ENCODE measurements at regions not wholly inside any gene's neighbourhood (a gene's known extent, or its start where the extent isn't known, plus 50 kb on each side); places are given as distances from the start of the nearest gene placed in this dataset.

DNA sequence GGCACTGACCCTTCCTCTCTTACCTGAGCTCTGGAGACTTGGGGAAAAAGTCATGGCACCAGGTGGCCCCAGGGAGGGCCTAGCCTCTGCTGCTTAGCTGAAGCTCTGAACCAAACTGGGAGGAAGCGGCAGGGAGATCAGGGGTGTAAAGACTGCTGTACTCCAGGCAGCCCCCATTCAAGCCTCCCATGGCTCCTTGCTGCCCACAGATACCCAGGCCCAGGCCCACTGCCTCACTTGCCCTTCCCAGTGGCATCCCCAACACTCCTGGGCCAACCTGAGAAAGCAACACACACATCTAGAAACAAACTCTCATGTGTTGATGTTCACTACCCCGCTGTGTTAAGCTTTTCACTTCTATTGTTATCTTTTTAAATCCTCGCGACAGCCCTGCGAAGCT lies 151.6 kb downstream of the C5orf15 start:
- Histone ChIP-seq H3K4me1 (peaks cover 12 to 21% (median 18%) of the 10 kb centered on the region in 4 donors), H3K27me3 (no peaks in the 10 kb centered on the region), H3K27ac (no peak overlapping the region), H3K4me3 (no peak overlapping the region), H3K36me3 (no peaks in the 10 kb centered on the region), H3K9me3 (no peaks in the 10 kb centered on the region)
- ATAC-seq (ENCODE audit: low FRiP score in 2 of 2) (no peak), DNase-seq (no peak)
- TF ChIP-seq POLR2AphosphoS5 (IDR thresholded peaks at IDR 0.05) (no peak), POLR2A (IDR thresholded peaks at IDR 0.05) (no peak), EP300 (IDR thresholded peaks at IDR 0.05) (no peak)
- TF ChIP-seq, protein P1, sequence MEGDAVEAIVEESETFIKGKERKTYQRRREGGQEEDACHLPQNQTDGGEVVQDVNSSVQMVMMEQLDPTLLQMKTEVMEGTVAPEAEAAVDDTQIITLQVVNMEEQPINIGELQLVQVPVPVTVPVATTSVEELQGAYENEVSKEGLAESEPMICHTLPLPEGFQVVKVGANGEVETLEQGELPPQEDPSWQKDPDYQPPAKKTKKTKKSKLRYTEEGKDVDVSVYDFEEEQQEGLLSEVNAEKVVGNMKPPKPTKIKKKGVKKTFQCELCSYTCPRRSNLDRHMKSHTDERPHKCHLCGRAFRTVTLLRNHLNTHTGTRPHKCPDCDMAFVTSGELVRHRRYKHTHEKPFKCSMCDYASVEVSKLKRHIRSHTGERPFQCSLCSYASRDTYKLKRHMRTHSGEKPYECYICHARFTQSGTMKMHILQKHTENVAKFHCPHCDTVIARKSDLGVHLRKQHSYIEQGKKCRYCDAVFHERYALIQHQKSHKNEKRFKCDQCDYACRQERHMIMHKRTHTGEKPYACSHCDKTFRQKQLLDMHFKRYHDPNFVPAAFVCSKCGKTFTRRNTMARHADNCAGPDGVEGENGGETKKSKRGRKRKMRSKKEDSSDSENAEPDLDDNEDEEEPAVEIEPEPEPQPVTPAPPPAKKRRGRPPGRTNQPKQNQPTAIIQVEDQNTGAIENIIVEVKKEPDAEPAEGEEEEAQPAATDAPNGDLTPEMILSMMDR (IDR thresholded peaks at IDR 0.05): no peak
- 92 to 99% methylated on average over 5 of the region's 5 CpGs for WGBS, 2 donors

DNA sequence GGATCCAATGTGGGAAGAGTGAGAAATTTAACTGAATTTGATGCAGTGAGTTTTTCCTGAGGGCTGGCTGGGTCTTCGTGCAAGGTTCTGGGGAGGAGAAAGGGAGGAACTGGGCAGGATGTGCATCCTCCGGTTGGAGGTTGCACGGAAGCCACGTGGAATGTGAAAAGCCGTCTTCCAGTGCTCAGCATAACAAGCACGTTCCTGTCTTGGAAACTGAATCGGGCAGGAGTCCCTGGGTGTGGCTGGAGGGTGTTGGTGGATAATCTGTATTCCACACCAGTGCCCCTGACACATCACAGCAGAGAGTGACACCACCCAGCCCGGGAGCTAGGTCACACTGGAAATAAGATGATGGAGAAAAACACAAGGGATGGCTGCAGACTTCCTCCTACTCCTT lies 154.3 kb downstream of the C5orf15 start:
- WGBS, 2 donors: 31 to 43% methylated on average over 8 of the region's 8 CpGs
- Histone ChIP-seq H3K27ac (no peak overlapping the region), H3K9me3 (no peaks in the 10 kb centered on the region), H3K36me3 (no peaks in the 10 kb centered on the region), H3K4me1 (no peaks in the 10 kb centered on the region), H3K27me3 (no peaks in the 10 kb centered on the region), H3K4me3 (no peak overlapping the region)
- DNase-seq (no peak), ATAC-seq (ENCODE audit: low FRiP score in 2 of 2) (no peak)
- no peak for TF ChIP-seq POLR2AphosphoS5 (IDR thresholded peaks at IDR 0.05)

DNA sequence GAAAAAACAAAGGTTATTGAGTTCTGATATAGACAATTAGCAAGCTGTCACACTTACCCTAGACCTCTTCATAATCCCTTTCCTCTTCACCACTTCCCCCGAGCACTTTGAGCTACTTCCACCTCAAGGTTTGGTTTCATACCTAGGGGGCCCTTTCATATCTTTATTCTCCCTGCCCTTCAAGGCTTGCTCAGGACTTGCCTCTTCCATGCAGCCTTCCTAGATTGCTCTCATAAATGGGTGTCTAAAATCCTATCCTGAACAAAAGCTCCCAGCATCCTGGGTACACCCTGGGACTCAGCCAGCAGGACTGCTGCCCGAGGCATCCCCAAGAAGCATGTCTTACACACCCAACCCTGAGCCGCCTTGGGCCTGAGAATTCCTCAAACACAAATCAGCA lies 157.3 kb downstream of the C5orf15 start:
- Histone ChIP-seq H3K36me3 (no peaks in the 10 kb centered on the region), H3K27me3 (no peaks in the 10 kb centered on the region), H3K27ac (no peak overlapping the region), H3K4me3 (no peak overlapping the region), H3K9me3 (no peaks in the 10 kb centered on the region), H3K4me1 (no peaks in the 10 kb centered on the region)
- ATAC-seq (ENCODE audit: low FRiP score in 2 of 2) (no peak), DNase-seq (no peak)
- TF ChIP-seq POLR2AphosphoS5 (IDR thresholded peaks at IDR 0.05) (no peak), POLR2A (IDR thresholded peaks at IDR 0.05) (no peak), EP300 (IDR thresholded peaks at IDR 0.05) (no peak)
- TF ChIP-seq, protein P1 (IDR thresholded peaks at IDR 0.05): no peak
- 85 to 93% methylated on average over 3 of the region's 3 CpGs for WGBS, 2 donors

DNA sequence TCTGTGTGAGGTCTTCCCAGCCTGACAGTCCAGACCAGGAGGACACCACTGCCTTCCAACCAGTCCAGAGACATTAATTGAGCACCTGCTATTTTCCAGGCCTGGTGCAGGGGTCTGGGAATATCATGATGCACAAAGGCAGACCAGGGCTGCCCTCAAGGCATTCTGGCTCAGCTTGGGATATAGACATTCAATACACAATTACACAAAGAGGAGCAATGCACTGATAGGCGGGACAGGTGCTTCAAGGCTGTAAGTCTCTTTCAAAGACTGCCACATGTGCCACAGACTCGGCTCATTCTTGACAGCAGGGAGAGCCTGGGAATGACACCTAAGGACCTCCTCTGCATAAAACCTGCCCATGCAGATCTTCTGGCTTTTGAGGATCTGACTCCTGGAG lies 158.6 kb downstream of the C5orf15 start:
- Histone ChIP-seq H3K36me3 (no peaks in the 10 kb centered on the region), H3K9me3 (no peaks in the 10 kb centered on the region), H3K27ac (no peak overlapping the region), H3K4me3 (no peak overlapping the region), H3K4me1 (no peaks in the 10 kb centered on the region), H3K27me3 (no peaks in the 10 kb centered on the region)
- DNase-seq (no peak), ATAC-seq (ENCODE audit: low FRiP score in 2 of 2) (no peak)
- 95 to 100% methylated on average over 1 to 2 of the region's 2 CpGs for WGBS, 2 donors
- TF ChIP-seq EP300 (IDR thresholded peaks at IDR 0.05): no peak

DNA sequence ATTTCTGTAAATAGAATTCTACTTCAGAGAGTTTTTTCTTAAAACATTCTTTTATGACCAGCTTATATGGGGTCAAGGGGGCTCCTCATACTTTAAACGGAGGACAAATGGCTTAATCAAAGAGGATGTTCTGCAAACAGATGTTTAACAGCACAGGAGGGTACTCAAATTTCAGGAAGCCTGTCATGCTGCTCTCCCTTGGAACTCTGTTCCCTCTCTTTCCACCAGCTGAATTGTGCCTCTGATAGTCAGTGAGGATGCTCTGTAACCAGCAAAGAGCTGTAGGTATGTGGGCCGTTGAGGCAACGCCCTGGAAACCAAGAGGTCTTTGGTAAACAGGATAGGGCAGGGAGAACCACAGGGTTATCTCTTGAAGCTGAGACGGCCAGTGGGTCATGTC lies 161.1 kb downstream of the C5orf15 start:
- ATAC-seq (ENCODE audit: low FRiP score in 2 of 2) (no peak), DNase-seq (no peak)
- Histone ChIP-seq H3K4me1 (no peaks in the 10 kb centered on the region), H3K27me3 (no peaks in the 10 kb centered on the region), H3K36me3 (no peaks in the 10 kb centered on the region), H3K4me3 (no peak overlapping the region), H3K27ac (no peak overlapping the region), H3K9me3 (peaks cover 0 to 3% (median 0%) of the 10 kb centered on the region in 4 donors)
- TF ChIP-seq POLR2A (IDR thresholded peaks at IDR 0.05) (no peak), EP300 (IDR thresholded peaks at IDR 0.05) (no peak), POLR2AphosphoS5 (IDR thresholded peaks at IDR 0.05) (no peak)
- TF ChIP-seq, protein P1 (IDR thresholded peaks at IDR 0.05): no peak
- 10 to 28% methylated on average over 3 to 4 of the region's 4 CpGs for WGBS, 2 donors

DNA sequence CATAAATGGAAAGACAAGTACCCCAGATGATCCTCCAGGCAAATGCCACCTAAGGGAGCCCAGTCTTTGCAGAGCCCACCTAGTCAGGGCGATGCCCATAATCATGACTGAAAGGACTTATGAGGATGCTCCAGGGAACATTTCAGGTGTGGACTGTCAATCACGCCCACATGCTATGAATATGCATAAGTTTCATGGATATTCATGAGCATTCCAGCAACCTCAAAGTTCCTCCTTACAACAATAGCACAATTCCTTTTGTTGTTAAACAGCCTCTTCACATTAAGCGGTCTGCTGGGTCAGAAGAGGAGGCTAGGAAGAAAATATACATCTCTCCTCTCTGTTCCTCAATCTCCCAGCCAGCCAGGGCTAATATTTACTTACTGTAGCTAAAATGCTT lies 161.6 kb downstream of the C5orf15 start:
- WGBS, 2 donors: 73 to 91% methylated on average over 3 of the region's 3 CpGs
- no peak overlapping the region for H3K4me3 ChIP-seq
- DNase-seq (no peak), ATAC-seq (ENCODE audit: low FRiP score in 2 of 2) (no peak)
- no peaks in the 10 kb centered on the region for H3K36me3 ChIP-seq
- no peaks in the 10 kb centered on the region for H3K27me3 ChIP-seq
- no peak overlapping the region for H3K27ac ChIP-seq
- TF ChIP-seq, protein P1 (IDR thresholded peaks at IDR 0.05): no peak
- no peak for TF ChIP-seq POLR2AphosphoS5 (IDR thresholded peaks at IDR 0.05)
- TF ChIP-seq POLR2A (IDR thresholded peaks at IDR 0.05): no peak
- no peak for TF ChIP-seq EP300 (IDR thresholded peaks at IDR 0.05)
- peaks cover 0 to 3% (median 0%) of the 10 kb centered on the region in 4 donors for H3K9me3 ChIP-seq
- H3K4me1 ChIP-seq: no peaks in the 10 kb centered on the region
